ENCODE measurements at regions not wholly inside any gene's neighbourhood (a gene's known extent, or its start where the extent isn't known, plus 50 kb on each side); places are given as distances from the start of the nearest gene placed in this dataset.

GRCh38 chr2:238747114-238747513 is 100.8 kb upstream of the TWIST2 start:
- TF ChIP-seq GATA1 (IDR thresholded peaks at IDR 0.05; ENCODE audit: low read depth, low read length) (no peak), POLR2A (IDR thresholded peaks at IDR 0.05; ENCODE audit: low read length) (no peak)

GRCh38 chr2:238747557-238747956 is 100.3 kb upstream of the TWIST2 start:
- TF ChIP-seq POLR2A (IDR thresholded peaks at IDR 0.05; ENCODE audit: low read length) (no peak), GATA1 (IDR thresholded peaks at IDR 0.05; ENCODE audit: low read depth, low read length) (no peak)
- DNase-seq: no peak

More at GRCh38 chr2:238747114-238747513, 100.8 kb upstream of the TWIST2 start:
- DNase-seq: no peak

- DNase-seq: no peak
- TF ChIP-seq POLR2A (IDR thresholded peaks at IDR 0.05; ENCODE audit: low read length) (no peak), GATA1 (IDR thresholded peaks at IDR 0.05; ENCODE audit: low read depth, low read length) (no peak)
Observed at GRCh38 chr2:238750212-238750904, 97.5 kb upstream of the TWIST2 start.

GRCh38 chr2:238754259-238754658 is 93.6 kb upstream of the TWIST2 start:
- TF ChIP-seq POLR2A (IDR thresholded peaks at IDR 0.05; ENCODE audit: low read length) (no peak), GATA1 (IDR thresholded peaks at IDR 0.05; ENCODE audit: low read depth, low read length) (no peak)
- no peak for DNase-seq

GRCh38 chr2:238761868-238762267 is 86.0 kb upstream of the TWIST2 start:
- DNase-seq: no peak
- no peak for TF ChIP-seq GATA1 (IDR thresholded peaks at IDR 0.05; ENCODE audit: low read depth, low read length)
- TF ChIP-seq POLR2A (IDR thresholded peaks at IDR 0.05; ENCODE audit: low read length): no peak

- DNase-seq: no peak
- TF ChIP-seq GATA1 (IDR thresholded peaks at IDR 0.05; ENCODE audit: low read depth, low read length) (no peak), POLR2A (IDR thresholded peaks at IDR 0.05; ENCODE audit: low read length) (no peak)
Observed at GRCh38 chr2:238763471-238763995, 84.4 kb upstream of the TWIST2 start.

GRCh38 chr2:238765590-238765989 is 82.3 kb upstream of the TWIST2 start:
- DNase-seq: no peak
- TF ChIP-seq POLR2A (IDR thresholded peaks at IDR 0.05; ENCODE audit: low read length) (no peak), GATA1 (IDR thresholded peaks at IDR 0.05; ENCODE audit: low read depth, low read length) (no peak)

- TF ChIP-seq GATA1 (IDR thresholded peaks at IDR 0.05; ENCODE audit: low read depth, low read length) (no peak), POLR2A (IDR thresholded peaks at IDR 0.05; ENCODE audit: low read length) (no peak)
Observed at GRCh38 chr2:238771218-238771617, 76.7 kb upstream of the TWIST2 start.

GRCh38 chr2:238771639-238772038 is 76.2 kb upstream of the TWIST2 start:
- no peak for DNase-seq
- no peak for TF ChIP-seq GATA1 (IDR thresholded peaks at IDR 0.05; ENCODE audit: low read depth, low read length)
- no peak for TF ChIP-seq POLR2A (IDR thresholded peaks at IDR 0.05; ENCODE audit: low read length)

More at GRCh38 chr2:238771218-238771617, 76.7 kb upstream of the TWIST2 start:
- no peak for DNase-seq

- DNase-seq: no peak
- TF ChIP-seq GATA1 (IDR thresholded peaks at IDR 0.05; ENCODE audit: low read depth, low read length): no peak
- no peak for TF ChIP-seq POLR2A (IDR thresholded peaks at IDR 0.05; ENCODE audit: low read length)
Observed at GRCh38 chr2:238772635-238773297, 75.1 kb upstream of the TWIST2 start.

- no peak for DNase-seq
- TF ChIP-seq GATA1 (IDR thresholded peaks at IDR 0.05; ENCODE audit: low read depth, low read length): no peak
- no peak for TF ChIP-seq POLR2A (IDR thresholded peaks at IDR 0.05; ENCODE audit: low read length)
Observed at GRCh38 chr2:238773472-238773871, 74.4 kb upstream of the TWIST2 start.

GRCh38 chr2:238774071-238774470 is 73.8 kb upstream of the TWIST2 start:
- DNase-seq: no peak

GRCh38 chr2:238774980-238775509 is 72.8 kb upstream of the TWIST2 start:
- no peak for DNase-seq
- no peak for TF ChIP-seq POLR2A (IDR thresholded peaks at IDR 0.05; ENCODE audit: low read length)
- no peak for TF ChIP-seq GATA1 (IDR thresholded peaks at IDR 0.05; ENCODE audit: low read depth, low read length)

More at GRCh38 chr2:238774071-238774470, 73.8 kb upstream of the TWIST2 start:
- TF ChIP-seq POLR2A (IDR thresholded peaks at IDR 0.05; ENCODE audit: low read length) (no peak), GATA1 (IDR thresholded peaks at IDR 0.05; ENCODE audit: low read depth, low read length) (no peak)

GRCh38 chr2:238775591-238775990 is 72.3 kb upstream of the TWIST2 start:
- no peak for DNase-seq
- TF ChIP-seq GATA1 (IDR thresholded peaks at IDR 0.05; ENCODE audit: low read depth, low read length) (no peak), POLR2A (IDR thresholded peaks at IDR 0.05; ENCODE audit: low read length) (no peak)
